ENCODE measurements at regions not wholly inside any gene's neighbourhood (a gene's known extent, or its start where the extent isn't known, plus 50 kb on each side); places are given as distances from the start of the nearest gene placed in this dataset.
A peak's percentile ranks its signal among the peaks of the same experiment; 100 is the strongest.
"Not testable (repeated sequence)": the region's sequence is repeated elsewhere in the genome, so short reads cannot be mapped to it uniquely, and the experiment has no call there.

DNA sequence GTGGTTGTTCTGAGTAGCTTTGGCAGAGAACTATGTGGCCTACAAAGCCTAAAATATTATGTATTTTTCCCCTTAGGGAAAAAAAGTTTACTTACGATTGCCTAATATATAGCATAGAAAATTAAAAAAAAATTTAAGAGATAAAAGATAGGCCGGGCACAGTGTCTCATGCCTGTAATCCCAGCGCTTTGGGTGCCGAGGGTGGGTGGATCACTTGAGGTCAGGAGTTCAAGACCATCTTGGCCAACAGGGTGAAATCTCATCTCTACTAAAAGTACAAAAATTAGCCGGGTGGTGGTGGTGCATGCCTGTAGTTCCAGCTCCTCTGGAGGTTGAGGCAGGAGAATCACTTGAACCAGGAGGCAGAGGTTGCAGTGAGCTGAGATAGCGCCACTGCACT is 439.2 kb upstream of the KLF6 start:
- ATAC-seq (ENCODE audit: insufficient number of reproducible peaks, low FRiP score, low read depth) = no peak
- Histone ChIP-seq H3K36me3 (no peaks in the 10 kb centered on the region), H3K27ac (no peak overlapping the region)

DNA sequence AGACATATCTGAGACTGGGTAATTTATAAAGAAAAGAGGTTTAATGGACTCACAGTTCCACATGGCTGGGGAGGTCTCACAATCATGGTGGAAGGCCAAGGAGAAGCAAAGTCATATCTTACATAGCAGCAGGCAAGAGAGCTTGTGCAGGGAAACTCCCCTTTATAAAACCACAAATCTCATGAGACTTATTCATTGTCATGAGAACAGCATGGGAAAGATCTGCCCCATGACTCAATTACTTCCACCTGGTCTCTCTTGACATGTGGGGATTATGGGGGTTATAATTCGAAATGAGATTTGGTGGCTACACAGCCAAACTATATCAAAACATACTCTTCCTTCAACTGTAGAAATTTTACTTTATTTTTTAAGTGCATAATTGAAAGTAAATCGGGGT is 436.3 kb upstream of the KLF6 start:
- not testable (repeated sequence) for H3K4me3 ChIP-seq
- peaks cover 4 to 28% of the 10 kb centered on the region in 2 donors for H3K4me1 ChIP-seq (ENCODE audit: control insufficient read depth in 1 of 2, low read depth in 2 of 2)

More for the DNA sequence above, 439.2 kb upstream of the KLF6 start:
- H3K4me3 ChIP-seq = no peak overlapping the region
- peaks cover 0 to 5% of the 10 kb centered on the region in 2 donors for H3K4me1 ChIP-seq (ENCODE audit: control insufficient read depth in 1 of 2, low read depth in 2 of 2)
- TF ChIP-seq, protein P1, sequence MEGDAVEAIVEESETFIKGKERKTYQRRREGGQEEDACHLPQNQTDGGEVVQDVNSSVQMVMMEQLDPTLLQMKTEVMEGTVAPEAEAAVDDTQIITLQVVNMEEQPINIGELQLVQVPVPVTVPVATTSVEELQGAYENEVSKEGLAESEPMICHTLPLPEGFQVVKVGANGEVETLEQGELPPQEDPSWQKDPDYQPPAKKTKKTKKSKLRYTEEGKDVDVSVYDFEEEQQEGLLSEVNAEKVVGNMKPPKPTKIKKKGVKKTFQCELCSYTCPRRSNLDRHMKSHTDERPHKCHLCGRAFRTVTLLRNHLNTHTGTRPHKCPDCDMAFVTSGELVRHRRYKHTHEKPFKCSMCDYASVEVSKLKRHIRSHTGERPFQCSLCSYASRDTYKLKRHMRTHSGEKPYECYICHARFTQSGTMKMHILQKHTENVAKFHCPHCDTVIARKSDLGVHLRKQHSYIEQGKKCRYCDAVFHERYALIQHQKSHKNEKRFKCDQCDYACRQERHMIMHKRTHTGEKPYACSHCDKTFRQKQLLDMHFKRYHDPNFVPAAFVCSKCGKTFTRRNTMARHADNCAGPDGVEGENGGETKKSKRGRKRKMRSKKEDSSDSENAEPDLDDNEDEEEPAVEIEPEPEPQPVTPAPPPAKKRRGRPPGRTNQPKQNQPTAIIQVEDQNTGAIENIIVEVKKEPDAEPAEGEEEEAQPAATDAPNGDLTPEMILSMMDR (IDR thresholded peaks at IDR 0.05) = no peak
- no peaks in the 10 kb centered on the region for H3K9me3 ChIP-seq
- H3K27me3 ChIP-seq (replicated peaks; ENCODE audit: insufficient read depth) = no peaks in the 10 kb centered on the region
- DNase-seq (ENCODE audit: low spot score) = no peak

DNA sequence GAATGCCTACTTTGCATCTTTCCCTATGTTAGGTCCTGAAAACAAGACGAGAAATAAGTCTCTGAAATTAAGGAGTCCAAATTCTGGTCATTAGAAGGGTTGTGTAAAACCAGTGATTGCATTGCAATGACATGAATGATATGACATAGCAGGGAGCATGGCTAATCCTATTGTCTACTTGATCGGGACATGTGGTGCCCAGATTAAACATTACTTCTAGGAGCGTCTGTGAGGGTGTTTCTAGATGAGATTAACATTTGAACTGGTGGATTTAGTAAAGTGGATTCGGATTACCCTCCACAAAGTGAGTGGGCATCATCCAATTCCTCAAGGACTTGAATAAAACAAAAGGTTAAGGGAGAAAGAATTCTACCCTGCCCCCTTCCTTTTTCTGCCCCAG is 434.9 kb upstream of the KLF6 start:
- DNase-seq (ENCODE audit: low spot score) (no peak), ATAC-seq (ENCODE audit: insufficient number of reproducible peaks, low FRiP score, low read depth) (no peak)
- Histone ChIP-seq H3K36me3 (no peaks in the 10 kb centered on the region), H3K9me3 (no peaks in the 10 kb centered on the region), H3K4me1 (ENCODE audit: control insufficient read depth in 1 of 2, low read depth in 2 of 2) (peaks cover 4 to 41% of the 10 kb centered on the region in 2 donors), H3K27ac (no peak overlapping the region), H3K27me3 (replicated peaks; ENCODE audit: insufficient read depth) (no peaks in the 10 kb centered on the region), H3K4me3 (no peak overlapping the region)
- TF ChIP-seq, protein P1 (IDR thresholded peaks at IDR 0.05) = no peak

More for the DNA sequence above, 436.3 kb upstream of the KLF6 start:
- not testable (repeated sequence) for H3K36me3 ChIP-seq; ATAC-seq (ENCODE audit: insufficient number of reproducible peaks, low FRiP score, low read depth); H3K9me3 ChIP-seq; H3K27ac ChIP-seq; H3K27me3 ChIP-seq (replicated peaks; ENCODE audit: insufficient read depth); DNase-seq (ENCODE audit: low spot score)

DNA sequence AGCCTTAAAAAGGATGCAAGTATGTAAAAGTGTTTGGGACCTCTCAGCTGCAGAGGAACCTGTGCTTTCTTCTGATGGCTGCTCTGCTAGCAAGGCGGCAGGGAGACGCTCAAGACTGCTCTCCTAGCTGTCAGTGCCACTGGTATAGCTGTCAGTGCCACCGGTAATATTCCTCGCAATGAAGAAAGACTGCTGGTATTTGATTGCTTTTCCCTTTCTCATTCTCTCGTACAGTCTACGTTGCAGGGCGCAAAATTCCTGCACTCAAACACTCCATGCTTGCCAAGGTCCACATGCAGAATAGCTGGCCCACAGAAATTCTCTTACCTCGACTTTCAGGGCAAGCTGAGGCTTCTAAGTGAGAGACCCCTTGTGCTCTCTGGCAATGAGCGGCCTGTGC is 432.6 kb upstream of the KLF6 start:
- no peak for ATAC-seq (ENCODE audit: insufficient number of reproducible peaks, low FRiP score, low read depth)

DNA sequence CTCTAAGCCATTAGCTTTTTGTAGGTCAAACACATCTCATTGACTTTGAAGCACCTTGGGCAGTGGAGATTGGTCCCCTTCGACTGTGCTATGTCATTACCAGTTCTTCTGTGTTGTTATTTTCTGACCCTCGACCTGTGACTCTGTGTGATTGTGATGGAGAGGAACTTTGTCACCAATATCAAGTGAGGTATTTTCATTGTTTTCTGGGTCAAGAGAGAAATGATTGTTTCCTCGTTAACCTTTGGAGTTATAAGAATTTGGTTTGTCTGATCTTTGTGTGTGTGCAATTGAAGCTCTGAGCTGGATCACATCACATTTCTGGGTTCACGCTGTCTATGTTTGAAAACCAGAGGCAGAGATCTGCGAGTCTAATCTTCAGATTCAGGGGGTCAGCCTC is 432.2 kb upstream of the KLF6 start:
- no peaks in the 10 kb centered on the region for H3K36me3 ChIP-seq
- no peaks in the 10 kb centered on the region for H3K27me3 ChIP-seq (replicated peaks; ENCODE audit: insufficient read depth)
- H3K4me3 ChIP-seq = peak overlapping the region; percentile 41
- no peak overlapping the region for H3K27ac ChIP-seq
- TF ChIP-seq, protein P1 (IDR thresholded peaks at IDR 0.05) = no peak
- no peaks in the 10 kb centered on the region for H3K9me3 ChIP-seq
- peaks cover 4 to 41% of the 10 kb centered on the region in 2 donors for H3K4me1 ChIP-seq (ENCODE audit: control insufficient read depth in 1 of 2, low read depth in 2 of 2)
- ATAC-seq (ENCODE audit: insufficient number of reproducible peaks, low FRiP score, low read depth) (no peak), DNase-seq (ENCODE audit: low spot score) (no peak)

More for the DNA sequence above, 432.6 kb upstream of the KLF6 start:
- Histone ChIP-seq H3K27me3 (replicated peaks; ENCODE audit: insufficient read depth) (no peaks in the 10 kb centered on the region), H3K4me1 (ENCODE audit: control insufficient read depth in 1 of 2, low read depth in 2 of 2) (peaks cover 4 to 41% of the 10 kb centered on the region in 2 donors), H3K9me3 (no peaks in the 10 kb centered on the region), H3K27ac (no peak overlapping the region), H3K4me3 (peak overlapping the region; percentile 41), H3K36me3 (no peaks in the 10 kb centered on the region)
- no peak for DNase-seq (ENCODE audit: low spot score)
- TF ChIP-seq, protein P1 (IDR thresholded peaks at IDR 0.05) = no peak

DNA sequence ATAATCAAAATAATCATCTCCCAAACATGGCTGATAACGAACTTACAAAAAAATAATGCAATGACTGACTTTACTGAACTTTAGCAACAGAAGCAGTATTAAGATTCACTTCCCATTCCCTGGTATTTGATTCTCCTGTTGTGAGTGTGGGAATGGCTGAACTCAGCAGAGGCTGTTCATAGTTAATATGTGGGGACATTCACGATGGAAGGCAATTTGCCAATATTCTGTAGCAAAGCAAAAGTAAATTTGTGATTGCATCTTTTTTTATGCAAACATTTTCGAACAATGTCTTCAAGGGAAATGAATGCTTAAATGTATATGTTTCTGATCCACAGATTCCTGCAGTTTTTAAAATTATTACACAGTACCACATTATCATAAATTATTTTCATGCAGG is 431.7 kb upstream of the KLF6 start:
- Histone ChIP-seq H3K9me3 (no peaks in the 10 kb centered on the region), H3K27ac (no peak overlapping the region), H3K4me1 (ENCODE audit: control insufficient read depth in 1 of 2, low read depth in 2 of 2) (peaks cover 4 to 41% of the 10 kb centered on the region in 2 donors), H3K4me3 (no peak overlapping the region), H3K27me3 (replicated peaks; ENCODE audit: insufficient read depth) (no peaks in the 10 kb centered on the region), H3K36me3 (no peaks in the 10 kb centered on the region)
- TF ChIP-seq, protein P1 (IDR thresholded peaks at IDR 0.05) = no peak
- no peak for DNase-seq (ENCODE audit: low spot score)
- no peak for ATAC-seq (ENCODE audit: insufficient number of reproducible peaks, low FRiP score, low read depth)
